Fibroblast of lung (primary cell): ENCODE measurements at regions not wholly inside any gene's neighbourhood (a gene's known extent, or its start where the extent isn't known, plus 50 kb on each side); places are given as distances from the start of the nearest gene placed in this dataset.

Experiments used
- CTCF ChIP-seq, 2 donors: IDR thresholded peaks in 1 of 2; conservative IDR thresholded peaks in 1 of 2; 1 replicate in 1 of 2; 2 replicates in 1 of 2; pipeline ENCODE4 v1.5.1; 2011 to 2012; ENCODE audit warnings: low read length in 2 of 2, control low read depth in 1 of 2, inconsistent platforms in 1 of 2, low read depth in 1 of 2, mild to moderate bottlenecking in 1 of 2
- EZH2 ChIP-seq: IDR thresholded peaks from 2 replicates; pipeline ENCODE4 v1.5.1; 2012; ENCODE audit warnings: low read length, control low read depth, mild to moderate bottlenecking; ENCODE audit errors: missing control alignments

GRCh38 chr10:84004221-84004620 lies 135.1 kb upstream of the GHITM start:
- no peak for TF ChIP-seq CTCF (conservative IDR thresholded peaks at IDR 0.05 in 1 of 2, IDR thresholded peaks at IDR 0.05 in 1 of 2; ENCODE audit: low read depth in 1 of 2, low read length in 2 of 2)
- no peak for TF ChIP-seq EZH2
